ENCODE measurements at regions not wholly inside any gene's neighbourhood (a gene's known extent, or its start where the extent isn't known, plus 50 kb on each side); places are given as distances from the start of the nearest gene placed in this dataset.

GRCh38 chr22:34931026-34931425 lies 134.9 kb upstream of the ISX start:
- FAIRE-seq (no peak), DNase-seq (no peak)
- no peak overlapping the region for H3K9ac ChIP-seq (ENCODE audit: low read length in 3 of 3)
- no peak overlapping the region for H3K4me3 ChIP-seq (ENCODE audit: low read length in 3 of 3)
- H3K36me3 ChIP-seq (ENCODE audit: control insufficient read depth in 2 of 3, insufficient read depth in 3 of 3, low read length in 3 of 3), result no peaks in the 10 kb centered on the region
- no peaks in the 10 kb centered on the region for H3K9me3 ChIP-seq (ENCODE audit: control insufficient read depth in 2 of 3, insufficient read depth in 1 of 3, low read length in 3 of 3)
- no peaks in the 10 kb centered on the region for H3K27me3 ChIP-seq (ENCODE audit: control insufficient read depth, insufficient read depth, low read length)
- H3K4me1 ChIP-seq (ENCODE audit: control insufficient read depth in 2 of 3, insufficient read depth in 2 of 3, low read depth in 1 of 3, low read length in 3 of 3), result no peaks in the 10 kb centered on the region
- H3K27ac ChIP-seq (ENCODE audit: low read depth in 2 of 2, low read length in 2 of 2), result no peak overlapping the region
- TF ChIP-seq CTCF (IDR thresholded peaks at IDR 0.05; ENCODE audit: borderline replicate concordance, extremely low read depth, insufficient read depth), result no peak
- intact Hi-C loops (cut with DNase I), result no loop called here

GRCh38 chr22:34934261-34934660 lies 131.7 kb upstream of the ISX start:
- TF ChIP-seq CTCF (IDR thresholded peaks at IDR 0.05; ENCODE audit: borderline replicate concordance, extremely low read depth, insufficient read depth), result no peak
- intact Hi-C loops (cut with DNase I), result no loop called here
- no peak for DNase-seq
- H3K9ac ChIP-seq (ENCODE audit: low read length in 3 of 3), result no peak overlapping the region
- H3K27me3 ChIP-seq (ENCODE audit: control insufficient read depth, insufficient read depth, low read length), result no peaks in the 10 kb centered on the region
- H3K4me3 ChIP-seq (ENCODE audit: low read length in 3 of 3), result no peak overlapping the region
- FAIRE-seq, result no peak
- H3K36me3 ChIP-seq (ENCODE audit: control insufficient read depth in 2 of 3, insufficient read depth in 3 of 3, low read length in 3 of 3), result no peaks in the 10 kb centered on the region
- H3K9me3 ChIP-seq (ENCODE audit: control insufficient read depth in 2 of 3, insufficient read depth in 1 of 3, low read length in 3 of 3), result peaks cover 0 to 5% (median 0%) of the 10 kb centered on the region in 3 donors
- no peak overlapping the region for H3K27ac ChIP-seq (ENCODE audit: low read depth in 2 of 2, low read length in 2 of 2)
- H3K4me1 ChIP-seq (ENCODE audit: control insufficient read depth in 2 of 3, insufficient read depth in 2 of 3, low read depth in 1 of 3, low read length in 3 of 3), result no peaks in the 10 kb centered on the region

GRCh38 chr22:34943830-34944229 lies 122.1 kb upstream of the ISX start:
- Histone ChIP-seq H3K4me3 (ENCODE audit: low read length in 3 of 3) (no peak overlapping the region), H3K9me3 (ENCODE audit: control insufficient read depth in 2 of 3, insufficient read depth in 1 of 3, low read length in 3 of 3) (no peaks in the 10 kb centered on the region), H3K4me1 (ENCODE audit: control insufficient read depth in 2 of 3, insufficient read depth in 2 of 3, low read depth in 1 of 3, low read length in 3 of 3) (no peaks in the 10 kb centered on the region), H3K36me3 (ENCODE audit: control insufficient read depth in 2 of 3, insufficient read depth in 3 of 3, low read length in 3 of 3) (no peaks in the 10 kb centered on the region), H3K27me3 (ENCODE audit: control insufficient read depth, insufficient read depth, low read length) (no peaks in the 10 kb centered on the region), H3K27ac (ENCODE audit: low read depth in 2 of 2, low read length in 2 of 2) (no peak overlapping the region), H3K9ac (ENCODE audit: low read length in 3 of 3) (no peak overlapping the region)
- FAIRE-seq, result no peak
- TF ChIP-seq CTCF (IDR thresholded peaks at IDR 0.05; ENCODE audit: borderline replicate concordance, extremely low read depth, insufficient read depth), result no peak
- peak in 1 of 5 donors; percentile 10 for DNase-seq
- intact Hi-C loops (cut with DNase I), result no loop called here

- H3K4me1 ChIP-seq (ENCODE audit: control insufficient read depth in 2 of 3, insufficient read depth in 2 of 3, low read depth in 1 of 3, low read length in 3 of 3), result no peaks in the 10 kb centered on the region
- no peaks in the 10 kb centered on the region for H3K27me3 ChIP-seq (ENCODE audit: control insufficient read depth, insufficient read depth, low read length)
- H3K9ac ChIP-seq (ENCODE audit: low read length in 3 of 3), result no peak overlapping the region
- no peaks in the 10 kb centered on the region for H3K36me3 ChIP-seq (ENCODE audit: control insufficient read depth in 2 of 3, insufficient read depth in 3 of 3, low read length in 3 of 3)
- FAIRE-seq, result no peak
- no peak for TF ChIP-seq CTCF (IDR thresholded peaks at IDR 0.05; ENCODE audit: borderline replicate concordance, extremely low read depth, insufficient read depth)
- no peak overlapping the region for H3K4me3 ChIP-seq (ENCODE audit: low read length in 3 of 3)
- intact Hi-C loops (cut with DNase I), result no loop called here
- DNase-seq, result no peak
- no peak overlapping the region for H3K27ac ChIP-seq (ENCODE audit: low read depth in 2 of 2, low read length in 2 of 2)
- no peaks in the 10 kb centered on the region for H3K9me3 ChIP-seq (ENCODE audit: control insufficient read depth in 2 of 3, insufficient read depth in 1 of 3, low read length in 3 of 3)
Measured at GRCh38 chr22:34946339-34946985, 119.5 kb upstream of the ISX start.
